ENCODE measurements at regions not wholly inside any gene's neighbourhood (a gene's known extent, or its start where the extent isn't known, plus 50 kb on each side); places are given as distances from the start of the nearest gene placed in this dataset.

- no peak for TF ChIP-seq CTCF (conservative IDR thresholded peaks at IDR 0.05; ENCODE audit: low read depth, low read length)
- no peak for TF ChIP-seq POLR2A (IDR thresholded peaks at IDR 0.05; ENCODE audit: low read depth, low read length)
- TF ChIP-seq ELK1 (IDR thresholded peaks at IDR 0.05; ENCODE audit: borderline replicate concordance, low read depth, low read length) = no peak
- no peak for TF ChIP-seq MXI1 (IDR thresholded peaks at IDR 0.05; ENCODE audit: borderline replicate concordance, low read depth, low read length)
- TF ChIP-seq RCOR1 (IDR thresholded peaks at IDR 0.05; ENCODE audit: insufficient replicate concordance, low read length) = no peak
- TF ChIP-seq SMC3 (IDR thresholded peaks at IDR 0.05; ENCODE audit: low read depth, low read length) = no peak
- no peak for TF ChIP-seq FOS (IDR thresholded peaks at IDR 0.05; ENCODE audit: low read depth, low read length)
- TF ChIP-seq CEBPB (IDR thresholded peaks at IDR 0.05; ENCODE audit: low read depth, low read length) = no peak
- no peak for TF ChIP-seq RAD21 (IDR thresholded peaks at IDR 0.05; ENCODE audit: low read length)
- no peak for TF ChIP-seq RFX5 (IDR thresholded peaks at IDR 0.05; ENCODE audit: low read depth, low read length)
- no peak for TF ChIP-seq USF2 (IDR thresholded peaks at IDR 0.05; ENCODE audit: low read depth, low read length)
Observed at GRCh38 chr11:64437426-64437825, 78.5 kb downstream of the RPS6KA4 start.
